ENCODE measurements at regions not wholly inside any gene's neighbourhood (a gene's known extent, or its start where the extent isn't known, plus 50 kb on each side); places are given as distances from the start of the nearest gene placed in this dataset.

GRCh38 chr2:12811916-12812315 is 95.2 kb downstream of the TRIB2 start:
- H3K9me1 ChIP-seq (replicated peaks; ENCODE audit: control insufficient read depth, extremely low read depth, insufficient read depth, low read length): no peaks in the 10 kb centered on the region
- dilution Hi-C loops (cut with MboI; ENCODE audit: extremely low pct_ligation_motif_present, low sequenced_read_pairs) (no loop called here), intact Hi-C loops (cut with micrococcal nuclease) (no loop called here)
- BruUV-seq (replicated peaks): no TSS peak
- no peaks in the 10 kb centered on the region for H3K27me3 ChIP-seq (ENCODE audit: control insufficient read depth in 2 of 2, insufficient read depth in 2 of 2, low read length in 2 of 2)
- CTCF ChIA-PET: no interaction called here
- TF ChIP-seq POLR2A (IDR thresholded peaks at IDR 0.05; ENCODE audit: low read depth, low read length) (no peak), EZH2 (IDR thresholded peaks at IDR 0.05; ENCODE audit: borderline replicate concordance, low read depth, low read length, severe bottlenecking) (no peak), GATA2 (IDR thresholded peaks at IDR 0.05; ENCODE audit: insufficient read depth, insufficient read length, low read depth, low read length) (no peak), POLR2AphosphoS5 (IDR thresholded peaks at IDR 0.05; ENCODE audit: insufficient read depth, low read depth, low read length) (no peak), CTCF (IDR thresholded peaks at IDR 0.05; ENCODE audit: extremely low read depth in 1 of 2, insufficient read depth in 1 of 2, low read depth in 1 of 2, low read length in 2 of 2) (no peak)
- no peaks in the 10 kb centered on the region for H4K20me1 ChIP-seq (replicated peaks; ENCODE audit: control insufficient read depth, extremely low read depth, insufficient read depth, low read length)
- no peaks in the 10 kb centered on the region for H3K79me2 ChIP-seq (ENCODE audit: control insufficient read depth, insufficient read depth, low read length)
- FAIRE-seq: no peak
- peaks cover 18% of the 10 kb centered on the region for H3K4me1 ChIP-seq (ENCODE audit: control insufficient read depth, extremely low read depth, insufficient read depth, low read length)
- no peak overlapping the region for H3K4me3 ChIP-seq (replicated peaks in 1 of 3; ENCODE audit: insufficient read depth in 1 of 3, low read depth in 1 of 3, low read length in 3 of 3)
- POLR2A ChIA-PET: no interaction called here
- H3K36me3 ChIP-seq (ENCODE audit: control insufficient read depth in 2 of 2, extremely low read depth in 1 of 2, insufficient read depth in 2 of 2, low read length in 2 of 2): no peaks in the 10 kb centered on the region
- no peak for DNase-seq (ENCODE audit: low read depth, low spot score)
- no peak overlapping the region for H3K9ac ChIP-seq (replicated peaks; ENCODE audit: extremely low read depth, insufficient read depth, low read length)
- H2AFZ ChIP-seq (ENCODE audit: low read depth, low read length): no peak overlapping the region
- no peaks in the 10 kb centered on the region for H3K9me3 ChIP-seq (replicated peaks; ENCODE audit: control insufficient read depth, insufficient read depth, low read length)
- no peak overlapping the region for H3K27ac ChIP-seq (ENCODE audit: insufficient read depth, low read depth, low read length)
- no peak overlapping the region for H3K4me2 ChIP-seq (ENCODE audit: insufficient read depth, low read length)

- Histone ChIP-seq H3K4me2 (ENCODE audit: insufficient read depth, low read length) (no peak overlapping the region), H3K9me1 (replicated peaks; ENCODE audit: control insufficient read depth, extremely low read depth, insufficient read depth, low read length) (no peaks in the 10 kb centered on the region), H3K4me1 (ENCODE audit: control insufficient read depth, extremely low read depth, insufficient read depth, low read length) (peaks cover 15% of the 10 kb centered on the region), H3K36me3 (ENCODE audit: control insufficient read depth in 2 of 2, extremely low read depth in 1 of 2, insufficient read depth in 2 of 2, low read length in 2 of 2) (no peaks in the 10 kb centered on the region), H3K27ac (ENCODE audit: insufficient read depth, low read depth, low read length) (no peak overlapping the region), H4K20me1 (replicated peaks; ENCODE audit: control insufficient read depth, extremely low read depth, insufficient read depth, low read length) (no peaks in the 10 kb centered on the region), H3K27me3 (ENCODE audit: control insufficient read depth in 2 of 2, insufficient read depth in 2 of 2, low read length in 2 of 2) (no peaks in the 10 kb centered on the region), H3K79me2 (ENCODE audit: control insufficient read depth, insufficient read depth, low read length) (no peaks in the 10 kb centered on the region), H3K4me3 (replicated peaks in 1 of 3; ENCODE audit: insufficient read depth in 1 of 3, low read depth in 1 of 3, low read length in 3 of 3) (no peak overlapping the region), H2AFZ (ENCODE audit: low read depth, low read length) (no peak overlapping the region), H3K9me3 (replicated peaks; ENCODE audit: control insufficient read depth, insufficient read depth, low read length) (no peaks in the 10 kb centered on the region), H3K9ac (replicated peaks; ENCODE audit: extremely low read depth, insufficient read depth, low read length) (no peak overlapping the region)
- no peak for TF ChIP-seq POLR2AphosphoS5 (IDR thresholded peaks at IDR 0.05; ENCODE audit: insufficient read depth, low read depth, low read length)
- TF ChIP-seq CTCF (IDR thresholded peaks at IDR 0.05; ENCODE audit: extremely low read depth in 1 of 2, insufficient read depth in 1 of 2, low read depth in 1 of 2, low read length in 2 of 2): no peak
- TF ChIP-seq POLR2A (IDR thresholded peaks at IDR 0.05; ENCODE audit: low read depth, low read length): no peak
- TF ChIP-seq FOS (IDR thresholded peaks at IDR 0.05; ENCODE audit: borderline replicate concordance, insufficient read depth, low read length): no peak
- TF ChIP-seq EZH2 (IDR thresholded peaks at IDR 0.05; ENCODE audit: borderline replicate concordance, low read depth, low read length, severe bottlenecking): no peak
- no peak for TF ChIP-seq MYC (IDR thresholded peaks at IDR 0.05; ENCODE audit: low read depth, low read length)
- POLR2A ChIA-PET: no interaction called here
- DNase-seq (ENCODE audit: low read depth, low spot score): no peak
- dilution Hi-C loops (cut with MboI; ENCODE audit: extremely low pct_ligation_motif_present, low sequenced_read_pairs): no loop called here
- FAIRE-seq: no peak
- no TSS peak for BruUV-seq (replicated peaks)
- intact Hi-C loops (cut with micrococcal nuclease): no loop called here
- CTCF ChIA-PET: no interaction called here
Measured at GRCh38 chr2:12813166-12813565, 96.4 kb downstream of the TRIB2 start.

Data from endothelial cell of umbilical vein (primary cell).